CD4-positive, alpha-beta T cell treated with Interferon alpha-2 for 1 hour (primary cell): ENCODE measurements at regions not wholly inside any gene's neighbourhood (a gene's known extent, or its start where the extent isn't known, plus 50 kb on each side); places are given as distances from the start of the nearest gene placed in this dataset.

ENCODE experiments used
- DNase-seq, 2 donors: peaks; one replicate each; pipeline ENCODE4 v3.0.0-alpha.2; 2020 to 2022

DNA sequence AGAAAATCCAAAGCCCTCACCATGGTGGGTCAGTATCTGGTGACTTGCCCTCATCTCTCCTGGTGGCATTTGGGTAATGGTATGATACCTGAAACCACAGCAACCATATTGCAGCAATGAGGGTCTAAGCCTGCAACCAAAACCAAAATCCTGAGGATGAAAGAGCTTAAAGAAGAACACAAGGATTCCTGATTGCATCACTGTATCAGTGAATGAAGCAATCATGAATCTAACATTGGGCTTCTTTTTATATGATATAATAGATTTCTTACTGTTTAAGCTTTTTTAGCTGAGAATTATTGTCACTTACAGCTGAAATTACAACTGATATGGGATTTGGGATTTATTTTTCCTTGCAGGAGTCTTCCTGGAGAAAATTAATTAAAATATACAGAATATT, 269.9 kb downstream of the MEF2C start:
- DNase-seq: no peak

DNA sequence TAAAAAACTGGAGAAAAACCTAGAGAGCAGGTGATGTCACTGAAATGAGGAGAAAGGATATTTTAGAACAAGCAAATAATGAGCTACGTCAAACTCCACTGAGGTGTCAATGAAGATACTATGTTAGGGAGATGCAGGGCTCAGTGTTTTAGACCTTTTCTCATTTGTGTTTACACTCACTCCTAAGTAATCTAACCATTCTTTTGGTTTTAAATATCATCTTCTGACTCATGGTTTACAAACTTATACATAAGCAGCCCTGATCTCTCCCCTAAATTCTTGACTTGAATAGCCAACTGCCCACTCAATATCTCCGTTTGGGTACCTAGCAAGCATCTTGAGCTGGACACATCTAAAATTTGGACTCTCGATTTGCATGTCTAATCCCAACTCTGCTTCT, 272.4 kb downstream of the MEF2C start:
- no peak for DNase-seq

DNA sequence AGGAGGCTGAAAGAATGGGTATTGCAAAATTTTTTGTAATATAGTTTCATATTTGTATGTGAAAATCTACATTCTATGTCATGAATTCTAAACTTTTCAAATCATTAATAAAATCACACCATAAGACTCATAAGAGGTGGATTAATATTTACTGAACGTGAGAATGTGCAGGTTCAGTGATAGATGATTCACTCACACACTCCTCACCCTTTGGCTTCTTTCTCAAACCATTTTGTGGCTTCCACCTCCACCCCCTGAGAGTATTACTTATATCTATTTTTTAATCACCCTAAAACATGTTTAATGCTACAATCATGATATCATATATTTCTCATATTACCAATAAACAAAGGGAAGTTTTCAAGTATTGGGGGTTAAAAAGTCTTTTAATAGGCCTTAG, 275.5 kb downstream of the MEF2C start:
- DNase-seq: no peak

DNA sequence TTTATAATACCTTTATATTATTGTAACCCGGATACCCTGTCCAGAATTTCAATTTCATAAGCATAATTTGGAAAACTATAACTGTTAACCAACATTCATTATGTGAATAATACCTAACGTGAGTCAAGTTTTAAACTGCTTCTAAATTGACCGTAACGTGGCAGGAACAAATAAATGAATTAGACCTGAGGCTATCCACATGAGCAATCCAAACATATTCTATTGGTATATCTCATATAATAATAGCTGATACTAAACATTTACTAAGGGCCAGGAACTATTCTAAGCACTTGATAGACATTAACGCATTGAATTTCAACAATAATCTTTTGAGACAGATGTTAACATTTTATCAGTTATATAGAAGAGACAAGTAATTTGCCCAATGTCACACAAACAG, 276.4 kb downstream of the MEF2C start:
- DNase-seq: no peak

DNA sequence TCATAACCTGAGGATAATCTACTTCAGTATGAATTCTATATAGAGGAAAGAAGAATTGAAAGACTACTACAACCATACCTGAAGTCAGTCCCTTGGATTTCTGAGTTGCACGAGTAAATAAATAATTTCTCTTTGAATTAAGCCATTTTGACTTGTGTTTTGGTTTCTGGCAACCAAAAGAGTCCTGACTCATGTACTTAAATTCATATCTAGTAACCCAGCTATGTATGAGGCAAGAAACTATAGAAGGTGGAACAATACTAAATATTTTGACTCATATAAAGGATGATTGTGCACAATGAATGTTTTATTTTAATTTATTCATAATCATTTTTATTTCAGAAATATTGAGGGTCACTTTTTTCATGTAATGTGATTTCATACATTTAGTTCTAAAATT, 276.8 kb downstream of the MEF2C start:
- no peak for DNase-seq

DNA sequence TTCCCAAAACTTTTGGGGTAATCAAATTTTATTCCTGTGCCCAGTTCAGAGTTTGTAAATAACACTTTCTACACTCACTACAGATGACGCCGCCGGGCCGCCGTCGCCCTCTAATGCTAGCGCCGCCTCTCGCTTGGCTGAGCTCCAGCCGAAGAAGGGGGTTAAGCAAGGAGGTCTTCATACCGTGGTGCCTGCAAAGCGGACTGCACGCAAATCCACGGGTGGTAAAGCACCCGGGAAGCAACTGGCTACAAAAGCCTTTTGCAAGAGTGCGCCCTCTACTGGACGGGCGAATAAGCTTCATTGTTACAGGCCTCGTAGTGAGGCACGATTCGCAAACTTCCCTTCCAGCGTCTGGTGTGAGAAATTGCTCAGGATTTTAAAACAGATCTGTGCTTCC, 280.4 kb downstream of the MEF2C start:
- peak in 1 of 2 donors; percentile 6 for DNase-seq

DNA sequence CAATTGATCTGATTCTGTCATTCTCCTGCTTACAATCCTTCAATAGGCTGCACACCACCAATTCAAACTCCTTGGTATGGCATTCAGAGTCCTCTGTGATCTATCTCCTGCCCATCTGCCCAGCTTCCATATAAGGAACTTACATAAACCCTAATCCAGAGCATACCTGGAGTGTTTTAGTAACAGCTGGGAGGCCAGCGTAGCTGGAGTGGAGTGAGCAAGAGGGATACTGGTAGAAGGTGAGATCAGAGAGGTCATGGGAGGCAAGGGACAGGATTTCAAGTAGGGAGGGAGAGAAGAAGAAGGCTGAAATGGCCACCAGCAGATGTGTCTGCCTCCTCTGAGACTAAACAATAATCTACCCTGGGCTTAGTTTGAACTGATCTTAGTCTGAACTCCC, 288.5 kb downstream of the MEF2C start:
- DNase-seq: no peak

DNA sequence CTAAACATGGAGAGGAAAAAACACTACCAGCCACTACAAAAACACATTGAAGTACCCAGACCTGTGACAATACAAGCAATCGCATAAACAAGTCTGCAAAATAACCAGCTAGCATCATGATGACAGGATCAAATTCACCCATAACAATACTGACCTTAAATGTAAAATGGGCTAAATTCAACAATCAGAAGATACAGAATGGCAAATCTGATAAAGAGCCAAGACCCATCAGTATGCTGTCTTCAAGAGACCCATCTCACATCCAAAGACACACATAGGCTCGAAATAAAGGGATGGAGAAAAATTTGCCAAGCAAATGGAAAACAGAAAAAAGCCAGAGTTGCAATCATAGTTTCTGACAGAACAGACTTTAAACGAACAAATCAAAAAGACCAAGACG, 294.4 kb downstream of the MEF2C start:
- no peak for DNase-seq

DNA sequence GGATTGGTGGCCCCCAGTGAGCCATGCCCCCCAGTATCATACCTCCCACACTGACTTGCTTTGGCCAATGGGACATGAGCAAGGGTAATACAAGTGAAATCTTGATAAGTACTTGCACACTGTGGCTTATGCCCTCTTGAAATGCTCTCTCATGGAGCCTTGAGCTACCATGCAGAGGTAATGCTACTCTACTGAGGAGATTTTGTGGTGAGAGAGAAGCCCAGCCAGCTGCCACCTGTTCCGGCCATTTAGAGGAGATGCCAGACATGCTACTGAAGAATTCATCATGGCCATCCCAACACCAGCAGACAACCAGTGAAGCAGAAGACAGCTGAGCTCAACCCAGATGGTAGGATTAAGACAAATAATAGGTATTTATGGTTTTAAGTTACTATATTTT, 299.5 kb downstream of the MEF2C start:
- DNase-seq: no peak

DNA sequence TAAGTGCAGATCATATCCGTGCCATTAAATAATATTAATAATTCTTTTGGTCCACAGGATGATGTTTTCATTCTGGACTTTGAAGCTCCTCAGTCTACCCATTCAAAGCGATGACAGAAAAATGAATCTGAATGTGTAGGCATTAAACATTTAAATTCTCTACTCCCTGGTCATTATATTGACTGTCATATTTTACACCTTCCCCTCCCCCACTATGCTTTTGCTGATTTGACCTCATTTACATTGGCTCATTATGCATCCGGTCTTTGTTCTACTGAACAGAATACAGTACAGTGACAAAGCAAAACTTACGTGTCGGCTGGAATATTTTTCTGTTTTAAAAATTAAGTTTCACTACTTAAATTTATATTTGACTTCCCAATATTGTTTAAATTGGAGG, 289.7 kb upstream of the TMEM161B start:
- no peak for DNase-seq

DNA sequence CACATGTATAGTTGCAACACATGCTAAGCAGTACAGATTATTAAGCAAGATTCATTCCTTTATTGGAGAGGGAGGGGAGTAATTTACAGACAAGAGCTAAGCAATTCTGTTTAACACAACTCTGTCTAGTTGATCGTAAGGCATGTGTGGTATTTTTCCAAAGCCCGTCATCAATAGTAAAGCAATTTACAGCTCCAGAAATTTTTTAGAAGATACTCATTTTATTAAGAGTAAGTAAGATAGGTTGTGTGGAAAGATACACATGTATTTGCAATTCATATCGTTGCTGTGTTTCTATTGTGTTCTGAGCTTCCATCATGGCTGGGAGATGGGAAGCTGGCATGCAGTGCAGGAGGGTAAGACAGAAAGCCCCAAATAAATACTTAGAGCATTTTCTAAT, 289.2 kb upstream of the TMEM161B start:
- no peak for DNase-seq

DNA sequence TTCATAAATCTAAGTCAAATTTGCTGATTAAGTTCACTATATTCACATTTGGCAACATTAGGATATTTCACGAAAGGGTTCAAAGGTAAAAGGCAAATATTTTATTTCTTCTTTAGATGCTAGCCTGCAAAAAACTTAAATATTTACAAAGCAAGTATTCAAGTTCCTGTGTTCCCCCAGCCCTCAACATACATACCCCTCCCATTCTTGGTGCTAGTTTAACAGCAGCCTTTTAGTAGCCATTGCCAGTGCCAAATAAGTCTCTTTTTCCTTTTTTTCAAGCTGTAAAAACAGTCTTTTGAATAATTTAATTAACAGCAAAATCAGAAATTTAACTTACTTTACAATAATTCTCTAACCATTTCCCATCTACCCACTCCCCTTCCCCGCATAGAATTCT, 288.5 kb upstream of the TMEM161B start:
- DNase-seq: no peak

DNA sequence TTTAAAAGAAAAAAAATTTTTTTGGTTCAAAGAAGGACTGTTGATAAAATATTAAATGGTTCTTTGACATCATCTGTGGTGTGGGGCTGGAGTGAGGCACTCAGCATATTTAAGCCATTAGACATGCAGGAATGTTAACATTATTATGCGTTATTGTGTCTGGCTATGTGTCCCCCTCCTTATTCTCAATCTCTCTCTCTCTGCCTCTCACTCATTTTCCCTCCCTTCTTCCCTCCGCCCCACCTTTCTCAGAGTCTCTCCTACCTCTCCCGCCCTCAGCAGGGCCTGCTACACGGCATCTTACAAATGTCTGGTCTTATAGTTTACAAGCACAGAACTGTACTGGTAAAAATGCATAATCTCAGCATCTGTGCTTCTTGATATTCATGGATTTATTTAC, 287.8 kb upstream of the TMEM161B start:
- DNase-seq: no peak

DNA sequence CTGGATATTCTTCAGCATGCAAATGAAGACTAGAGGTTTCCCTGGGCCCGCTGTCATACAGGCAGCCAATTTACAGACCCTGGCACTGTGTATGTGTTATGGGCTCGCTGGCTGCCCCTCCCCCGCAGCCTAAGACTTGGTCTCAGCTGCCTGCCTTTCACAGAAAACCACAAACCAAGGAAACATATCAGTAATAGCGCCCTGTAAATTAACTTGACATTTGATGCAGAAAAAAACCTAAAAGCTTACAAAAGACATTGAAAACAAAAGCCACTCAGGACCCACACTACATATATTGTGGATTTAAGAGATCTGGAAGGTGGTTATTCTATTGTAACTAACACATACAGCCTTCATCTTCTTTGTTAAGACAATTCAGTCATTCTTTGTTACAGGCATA, 287.0 kb upstream of the TMEM161B start:
- DNase-seq: no peak

DNA sequence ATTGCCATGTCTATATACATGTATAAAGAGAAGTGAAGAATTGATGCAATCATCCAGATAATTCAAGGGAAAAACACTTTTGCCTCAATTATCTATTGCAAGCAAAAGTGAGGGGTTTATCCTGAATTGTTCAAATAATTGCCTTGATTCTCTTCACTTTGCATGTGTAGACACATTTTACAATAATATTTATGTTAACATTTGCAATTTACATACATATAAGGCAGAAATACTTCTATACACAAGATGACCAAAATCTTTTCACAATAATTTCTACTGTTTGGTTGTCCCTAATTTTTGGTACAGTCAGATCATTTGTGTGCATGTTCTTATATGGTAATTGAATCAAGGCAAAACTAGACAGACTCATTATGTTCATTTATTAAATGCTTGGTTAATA, 285.3 kb upstream of the TMEM161B start:
- no peak for DNase-seq

DNA sequence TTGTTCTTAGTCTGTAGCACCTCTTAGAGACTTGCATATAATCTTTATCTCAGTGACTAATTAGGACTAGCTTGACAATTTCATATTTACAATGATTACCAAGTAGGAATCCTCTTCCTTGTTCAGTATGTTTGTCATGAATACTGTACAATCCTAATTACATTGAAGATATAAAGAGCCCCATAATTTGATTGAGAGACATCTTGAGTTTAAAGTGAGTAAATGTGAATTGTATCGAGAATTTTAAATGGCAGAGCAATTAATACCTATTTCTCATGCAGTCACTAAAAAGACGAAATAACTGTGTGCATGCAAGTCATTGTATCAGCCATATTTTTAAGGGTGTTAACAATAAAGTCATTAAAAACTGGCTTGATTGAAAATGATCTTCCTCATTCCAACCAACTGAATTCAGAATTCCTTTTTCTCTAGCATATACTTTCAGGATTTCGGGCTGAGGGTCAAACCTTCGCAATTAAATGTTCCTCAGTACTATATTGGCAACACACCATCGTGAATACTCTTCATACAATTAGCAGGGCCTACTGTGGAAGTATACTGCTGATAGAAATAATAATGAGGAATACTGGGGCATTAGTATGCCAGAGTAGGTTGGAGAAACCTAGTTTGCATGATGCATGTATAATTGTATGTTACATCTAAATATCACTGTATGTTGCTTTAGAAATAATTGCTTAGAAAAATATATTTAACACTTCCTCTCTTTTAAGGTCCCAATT, 284.7 kb upstream of the TMEM161B start:
- no peak for DNase-seq

DNA sequence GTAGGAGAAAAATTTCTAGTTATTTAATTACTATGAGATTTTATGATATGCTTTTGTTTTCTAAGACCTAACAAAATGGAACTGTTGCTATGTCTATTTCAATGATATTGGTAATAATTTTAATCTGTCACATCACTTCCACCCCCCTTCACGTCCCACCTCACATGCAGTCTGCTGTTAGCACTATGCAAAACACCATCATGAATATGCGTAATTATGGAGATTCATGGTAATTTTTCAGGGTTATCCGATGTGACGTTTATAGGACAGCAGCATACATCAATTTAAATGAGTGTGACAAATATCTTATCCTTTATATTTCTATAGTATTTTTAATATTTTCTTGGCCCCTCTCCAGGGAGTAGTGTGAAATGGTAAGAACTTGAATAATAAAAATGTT, 283.8 kb upstream of the TMEM161B start:
- DNase-seq: no peak

DNA sequence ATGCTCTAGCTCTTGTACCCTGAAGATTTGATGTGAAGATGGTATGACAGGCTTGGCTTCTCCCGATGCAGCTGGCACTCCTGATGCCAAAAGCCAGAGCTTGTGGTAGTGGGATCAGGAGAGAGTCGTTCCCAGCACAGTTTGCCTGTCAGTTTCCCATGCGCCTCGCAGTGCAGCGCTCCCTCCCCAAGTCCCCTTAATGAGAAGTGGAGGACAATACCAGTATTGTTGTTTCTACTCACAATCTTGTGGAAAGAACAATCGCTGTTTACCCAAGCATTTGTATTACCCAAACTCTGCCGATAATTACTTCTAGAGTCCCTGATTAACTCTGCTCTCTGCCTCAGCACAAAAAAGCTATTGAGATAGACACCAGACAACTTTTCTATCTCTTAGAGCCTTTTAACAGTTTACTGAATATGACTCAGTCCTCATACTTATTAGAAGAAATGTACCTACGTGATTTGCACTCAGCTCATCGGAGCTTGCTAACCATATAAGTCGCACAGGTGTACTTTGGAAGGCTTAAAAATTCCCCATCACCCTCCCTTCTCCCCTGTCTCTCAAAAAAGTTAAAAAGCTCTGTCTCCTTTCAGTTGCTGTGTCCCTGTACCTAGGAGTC, 283.2 kb upstream of the TMEM161B start:
- DNase-seq: no peak

DNA sequence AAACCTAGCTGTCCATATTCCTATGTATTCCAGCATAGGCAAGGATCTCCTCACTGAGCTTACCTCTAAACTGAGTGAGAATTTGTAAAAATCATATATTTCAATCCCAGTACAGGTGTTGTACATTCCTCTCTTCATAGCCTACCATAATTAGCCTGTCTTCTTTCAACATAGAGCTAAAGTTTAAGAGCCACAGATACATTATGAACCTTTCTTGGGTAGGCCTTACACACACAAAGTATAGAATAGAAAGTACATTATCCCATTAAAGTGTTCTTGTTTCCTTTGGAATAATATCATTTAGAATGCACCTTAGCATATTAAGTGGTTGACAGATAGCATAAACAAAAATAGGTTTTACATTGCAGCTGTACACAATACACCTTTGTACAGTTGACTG, 282.1 kb upstream of the TMEM161B start:
- DNase-seq: no peak

DNA sequence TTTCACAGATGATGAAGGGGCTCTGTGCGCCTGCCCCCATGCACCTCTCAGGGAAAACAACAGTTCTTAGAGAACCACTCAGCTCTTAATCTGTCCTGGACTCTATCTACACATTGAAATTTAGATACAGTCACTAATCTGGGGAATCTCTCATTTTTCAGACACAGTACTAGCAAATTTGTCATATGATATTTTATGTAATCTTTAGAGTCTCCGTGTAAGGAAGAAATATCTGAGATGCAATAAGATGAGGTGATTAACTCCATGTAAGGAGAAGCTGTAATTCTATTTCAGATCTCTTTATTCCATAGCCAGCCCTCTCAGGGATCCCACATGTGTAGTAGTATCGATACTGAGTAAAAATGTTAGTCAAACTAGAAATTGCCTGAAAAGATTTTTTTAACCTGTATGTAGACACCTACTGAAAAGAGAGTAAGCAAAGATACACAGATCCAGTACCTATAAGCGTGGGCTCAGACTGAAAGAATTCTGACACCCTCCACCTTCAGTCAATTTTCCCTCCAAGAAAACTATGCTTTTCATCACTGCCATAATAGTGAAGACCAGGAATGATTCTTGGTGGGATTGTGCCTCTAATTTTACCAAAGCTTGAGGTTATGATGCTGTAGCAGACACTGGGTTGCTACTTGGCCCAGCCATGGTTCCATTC, 279.6 kb upstream of the TMEM161B start:
- DNase-seq: no peak

DNA sequence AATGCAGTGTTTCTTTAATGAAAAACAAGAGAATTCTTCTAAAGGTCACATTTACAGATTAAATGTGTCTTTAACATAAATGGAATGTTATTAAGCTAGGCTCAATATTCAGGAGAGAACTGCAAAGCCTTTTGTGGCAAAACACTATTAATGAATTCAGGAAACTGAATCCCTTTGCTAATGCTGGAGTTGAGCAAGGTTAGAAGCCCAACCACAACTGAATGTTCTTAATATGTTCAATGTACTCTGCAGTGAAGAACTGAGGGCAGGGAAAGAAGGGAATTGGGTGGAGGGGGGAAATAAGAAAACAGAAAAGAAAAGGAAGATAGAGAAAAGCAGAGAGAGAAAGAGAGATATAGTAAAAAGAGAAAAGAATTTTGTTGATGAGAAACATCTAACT, 276.7 kb upstream of the TMEM161B start:
- no peak for DNase-seq

DNA sequence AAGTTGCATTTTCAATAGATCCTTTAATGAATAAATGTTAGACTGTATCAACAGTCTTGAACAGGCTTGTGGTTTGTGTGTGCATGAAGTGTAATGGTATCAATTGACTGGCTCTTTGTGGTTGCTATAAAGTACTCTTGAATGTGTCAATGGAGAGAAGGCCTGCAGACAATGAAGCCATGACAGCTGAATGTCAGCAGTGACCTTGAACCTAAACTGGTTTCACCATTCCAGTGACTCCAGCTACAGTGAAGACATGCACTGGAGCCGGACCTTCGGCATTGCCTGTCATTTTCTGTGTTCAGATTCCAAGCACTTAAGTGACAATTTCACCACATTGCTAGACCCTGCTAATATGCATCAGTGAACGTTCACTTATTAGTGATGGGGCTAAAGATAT, 276.0 kb upstream of the TMEM161B start:
- no peak for DNase-seq

DNA sequence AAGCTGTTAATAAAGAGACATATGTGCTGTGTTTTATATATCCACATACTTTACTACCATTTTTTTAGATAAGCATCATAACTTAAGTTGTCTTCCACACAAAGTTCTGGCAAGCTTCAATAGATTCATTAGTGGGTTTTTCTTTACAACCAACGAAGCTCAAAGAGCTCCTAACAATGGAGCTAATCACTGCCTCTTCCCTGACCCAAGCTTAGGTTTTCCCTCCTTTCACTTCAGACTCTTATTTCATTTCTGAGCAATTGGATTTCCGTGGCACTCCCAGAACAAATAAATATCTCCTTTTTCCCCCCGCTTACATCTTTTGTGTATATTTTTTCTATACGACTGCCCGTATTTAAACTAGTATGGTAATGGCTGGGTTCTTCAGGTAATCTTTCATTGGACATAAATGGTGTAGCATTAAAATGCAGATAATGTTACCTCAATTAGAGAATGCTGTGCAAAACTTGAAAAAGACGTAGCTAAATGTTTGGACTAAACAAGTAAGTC, 275.5 kb upstream of the TMEM161B start:
- DNase-seq: no peak

DNA sequence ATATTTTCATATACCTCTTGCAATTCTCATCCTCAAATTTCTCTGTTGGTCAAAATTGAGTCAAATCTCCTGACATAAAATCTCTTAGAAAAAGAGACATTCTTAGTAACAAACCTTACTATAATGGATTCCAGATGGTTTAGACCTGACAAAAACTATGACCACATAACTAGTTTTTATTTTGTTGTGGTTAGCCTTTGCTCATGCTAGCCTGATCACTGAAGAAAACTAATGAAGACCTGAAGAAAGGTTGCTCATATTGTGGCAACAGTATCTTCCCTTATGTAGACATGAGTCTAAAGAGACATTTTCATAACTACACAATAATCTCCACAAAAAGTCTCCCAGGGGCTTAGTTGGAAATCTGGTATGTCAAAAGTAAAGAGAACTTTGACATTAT, 274.1 kb upstream of the TMEM161B start:
- no peak for DNase-seq
